HG03521 (cell line): ENCODE measurements at regions not wholly inside any gene's neighbourhood (a gene's known extent, or its start where the extent isn't known, plus 50 kb on each side); places are given as distances from the start of the nearest gene placed in this dataset.

Experiments
- ATAC-seq: cut with Tn5 transposase; IDR thresholded peaks from one replicate; pipeline ENCODE4 v1.9.1; 2021; ENCODE audit warnings: mild to moderate bottlenecking, moderate library complexity; ENCODE audit not compliant: unreplicated experiment

GRCh38 chr2:221270806-221271205 lies 301.3 kb downstream of the EPHA4 start:
- no peak for ATAC-seq

- no peak for ATAC-seq
These were observed 299.4 kb downstream of the EPHA4 start for GRCh38 chr2:221272729-221273128.

- ATAC-seq: no peak
These were observed 296.1 kb downstream of the EPHA4 start for GRCh38 chr2:221276033-221276432.

GRCh38 chr2:221276601-221277000 lies 295.5 kb downstream of the EPHA4 start:
- ATAC-seq: no peak

GRCh38 chr2:221282386-221282785 lies 289.7 kb downstream of the EPHA4 start:
- no peak for ATAC-seq

GRCh38 chr2:221283896-221284545 lies 288.1 kb downstream of the EPHA4 start:
- no peak for ATAC-seq

GRCh38 chr2:221285148-221285547 lies 287.0 kb downstream of the EPHA4 start:
- ATAC-seq: no peak

- no peak for ATAC-seq
These were observed 285.7 kb downstream of the EPHA4 start for GRCh38 chr2:221286406-221286805.

- ATAC-seq: no peak
These were observed 282.7 kb downstream of the EPHA4 start for GRCh38 chr2:221289389-221289788.

- no peak for ATAC-seq
These were observed 282.3 kb downstream of the EPHA4 start for GRCh38 chr2:221289846-221290245.

GRCh38 chr2:221293949-221294742 lies 278.0 kb downstream of the EPHA4 start:
- ATAC-seq: no peak

GRCh38 chr2:221304916-221305315 lies 267.2 kb downstream of the EPHA4 start:
- no peak for ATAC-seq

GRCh38 chr2:221308507-221309066 lies 263.5 kb downstream of the EPHA4 start:
- ATAC-seq: no peak

- ATAC-seq: no peak
These were observed 262.1 kb downstream of the EPHA4 start for GRCh38 chr2:221309892-221310583.

GRCh38 chr2:221310730-221311129 lies 261.4 kb downstream of the EPHA4 start:
- no peak for ATAC-seq

GRCh38 chr2:221312634-221313033 lies 259.5 kb downstream of the EPHA4 start:
- no peak for ATAC-seq

- no peak for ATAC-seq
These were observed 257.3 kb downstream of the EPHA4 start for GRCh38 chr2:221314786-221315185.

- ATAC-seq: no peak
These were observed 253.6 kb downstream of the EPHA4 start for GRCh38 chr2:221318376-221319130.

GRCh38 chr2:221322741-221323140 lies 249.4 kb downstream of the EPHA4 start:
- no peak for ATAC-seq

GRCh38 chr2:221323513-221323912 lies 248.6 kb downstream of the EPHA4 start:
- no peak for ATAC-seq

GRCh38 chr2:221330436-221330835 lies 241.7 kb downstream of the EPHA4 start:
- no peak for ATAC-seq
